OCI-LY7 (cell line): ENCODE measurements at regions not wholly inside any gene's neighbourhood (a gene's known extent, or its start where the extent isn't known, plus 50 kb on each side); places are given as distances from the start of the nearest gene placed in this dataset.

Source experiments
- BruUV-seq: library from RNA; stranded (reverse); fragments of 400-500 nt; replicated peaks from 2 replicates; lab custom pipeline; 2021; lab: Mats Ljungman, UMichigan
- CTCF ChIA-PET: fragments of 300-600 bp; sonication (Branson Sonifier 250); formaldehyde crosslinking; loops from one replicate; lab custom pipeline; 2022; ENCODE audit warnings: antibody characterized with exemption; ENCODE audit not compliant: unreplicated experiment; lab: Charles Lee
- POLR2A ChIA-PET: fragments of 300-600 bp; sonication (Branson Sonifier 250); formaldehyde crosslinking; loops from one replicate; lab custom pipeline; 2022; ENCODE audit warnings: antibody characterized with exemption; lab: Charles Lee
- DNase-seq: peaks from one replicate; pipeline ENCODE4 v3.0.0-alpha.2; 2015; ENCODE audit warnings: low spot score
- H2AFZ ChIP-seq: fragments of 200-600 bp; sonication (generic), shearing (Covaris generic); 2 replicates; pipeline ENCODE4 v1.6.1; 2014; ENCODE audit warnings: mild to moderate bottlenecking, antibody characterized with exemption, low read length, moderate library complexity
- H3K27ac ChIP-seq: fragments of 200-600 bp; sonication (generic); 2 replicates; pipeline ENCODE4 v1.5.1; 2014; ENCODE audit warnings: mixed run types, low read depth, mild to moderate bottlenecking, moderate library complexity, low read length, inconsistent platforms; ENCODE audit not compliant: poor library complexity, severe bottlenecking
- H3K36me3 ChIP-seq: fragments of 200-600 bp; sonication (generic); 2 replicates; pipeline ENCODE4 v1.6.1; 2014; ENCODE audit warnings: mild to moderate bottlenecking, antibody characterized with exemption, low read length, moderate library complexity, mixed read lengths; ENCODE audit not compliant: insufficient read depth
- H3K4me1 ChIP-seq: fragments of 200-600 bp; sonication (generic); 2 replicates; pipeline ENCODE4 v1.5.1; 2014; ENCODE audit warnings: mild to moderate bottlenecking, low read length; ENCODE audit not compliant: insufficient read depth, poor library complexity, severe bottlenecking
- H3K4me2 ChIP-seq: fragments of 200-600 bp; sonication (generic); 2 replicates; pipeline ENCODE4 v1.6.1; 2014; ENCODE audit warnings: mild to moderate bottlenecking, low read length
- H3K4me3 ChIP-seq: fragments of 200-600 bp; sonication (generic); 2 replicates; pipeline ENCODE4 v1.5.1; 2014; ENCODE audit warnings: mild to moderate bottlenecking, low read depth, low read length; ENCODE audit not compliant: poor library complexity, severe bottlenecking
- H3K79me2 ChIP-seq: fragments of 200-600 bp; sonication (generic); 2 replicates; pipeline ENCODE4 v1.6.1; 2016; ENCODE audit warnings: low read depth, mild to moderate bottlenecking, low read length, moderate library complexity, mixed read lengths; ENCODE audit not compliant: insufficient read depth
- H3K9me2 ChIP-seq: fragments of 200-600 bp; sonication (generic); 2 replicates; pipeline ENCODE4 v1.6.1; 2016; ENCODE audit warnings: mild to moderate bottlenecking, low read length, mixed read lengths; ENCODE audit not compliant: insufficient read depth
- H3K9me3 ChIP-seq: fragments of 200-600 bp; sonication (generic); 2 replicates; pipeline ENCODE4 v1.6.1; 2014; ENCODE audit warnings: mild to moderate bottlenecking, mixed run types, low read length, mixed read lengths
- H4K20me1 ChIP-seq: fragments of 200-600 bp; sonication (generic); 2 replicates; pipeline ENCODE4 v1.6.1; 2014; ENCODE audit warnings: mild to moderate bottlenecking, antibody characterized with exemption, low read length, moderate library complexity, mixed read lengths; ENCODE audit not compliant: insufficient read depth
- CTCF ChIP-seq: fragments of 200-600 bp; sonication (generic); conservative IDR thresholded peaks from 2 replicates; pipeline ENCODE4 v1.5.1; 2014; ENCODE audit warnings: mild to moderate bottlenecking, antibody characterized with exemption, low read length, moderate library complexity, mixed read lengths
- EZH2phosphoT487 ChIP-seq: fragments of 200-600 bp; sonication (generic); IDR thresholded peaks from 2 replicates; pipeline ENCODE4 v1.6.1; 2018; ENCODE audit warnings: low read depth, borderline replicate concordance, mild to moderate bottlenecking, mixed run types, antibody characterized with exemption, low read length, moderate library complexity, mixed read lengths
- intact Hi-C: fragments of 100-400 bp; cut with micrococcal nuclease; formaldehyde crosslinking; loops from one replicate; pipeline ENCODE4 v1.10.0; 2022; ENCODE audit not compliant: unreplicated experiment

DNA sequence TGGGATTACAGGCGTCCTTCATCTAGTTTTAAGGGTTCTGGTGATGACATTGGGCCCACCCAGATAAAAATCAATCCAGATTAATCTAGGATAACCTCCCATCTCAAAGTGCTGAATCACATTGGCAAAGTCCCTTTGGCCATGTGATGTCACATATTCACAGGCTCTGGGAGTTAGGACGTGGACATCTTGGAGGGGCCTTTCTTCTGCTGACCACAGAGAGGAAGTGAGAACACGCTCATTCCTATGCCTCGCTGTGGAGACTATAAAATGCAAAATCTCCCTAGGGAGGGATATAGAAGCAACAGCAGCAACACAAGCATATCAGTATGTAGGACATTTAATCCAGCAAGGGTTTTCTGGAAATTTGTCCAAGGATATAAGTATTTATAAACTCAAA lies 266.0 kb upstream of the PITRM1 start:
- Histone ChIP-seq H3K36me3 (no peaks in the 10 kb centered on the region), H3K4me3 (no peak overlapping the region), H3K4me1 (no peaks in the 10 kb centered on the region), H2AFZ (no peak overlapping the region), H3K79me2 (no peaks in the 10 kb centered on the region), H3K9me3 (no peaks in the 10 kb centered on the region), H3K9me2 (no peaks in the 10 kb centered on the region), H4K20me1 (no peaks in the 10 kb centered on the region), H3K27ac (no peak overlapping the region), H3K4me2 (no peak overlapping the region)
- CTCF ChIA-PET = no interaction called here
- DNase-seq = no peak
- TF ChIP-seq EZH2phosphoT487 (no peak), CTCF (no peak)
- no TSS peak for BruUV-seq
- POLR2A ChIA-PET = no interaction called here
- intact Hi-C loops = no loop called here

DNA sequence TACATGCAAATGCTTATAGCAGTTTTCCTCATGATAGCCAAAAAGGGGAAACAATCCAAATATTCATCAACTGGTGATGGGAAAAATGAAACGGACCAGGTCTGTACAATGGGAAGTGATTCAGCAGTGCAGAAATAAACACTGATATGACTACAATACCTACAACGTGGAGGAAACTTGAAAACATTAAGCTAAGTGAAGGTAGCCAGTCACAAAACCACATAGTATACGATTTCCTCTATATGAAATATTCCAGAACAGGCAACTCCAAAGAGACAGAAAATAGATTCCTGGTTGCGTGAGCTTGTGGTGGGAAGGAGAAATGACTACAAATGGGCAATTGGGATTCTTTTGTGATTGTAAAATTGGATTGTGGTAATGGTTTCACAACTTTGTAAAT lies 263.1 kb upstream of the PITRM1 start:
- no peak overlapping the region for H3K27ac ChIP-seq
- H2AFZ ChIP-seq = no peak overlapping the region
- intact Hi-C loops = no loop called here
- no peaks in the 10 kb centered on the region for H3K4me1 ChIP-seq
- H3K79me2 ChIP-seq = no peaks in the 10 kb centered on the region
- H3K4me3 ChIP-seq = no peak overlapping the region
- no peaks in the 10 kb centered on the region for H3K9me3 ChIP-seq
- H3K36me3 ChIP-seq = no peaks in the 10 kb centered on the region
- H3K9me2 ChIP-seq = no peaks in the 10 kb centered on the region
- DNase-seq = no peak
- TF ChIP-seq EZH2phosphoT487 = no peak
- no peak for TF ChIP-seq CTCF
- no peak overlapping the region for H3K4me2 ChIP-seq
- CTCF ChIA-PET = no interaction called here
- no peaks in the 10 kb centered on the region for H4K20me1 ChIP-seq
- no TSS peak for BruUV-seq
- POLR2A ChIA-PET = interaction anchor here (0.5 kb wide), 1 partner anchor 100 kb away, joined by 3 read pairs; no protein-coding TSS in a partner anchor

DNA sequence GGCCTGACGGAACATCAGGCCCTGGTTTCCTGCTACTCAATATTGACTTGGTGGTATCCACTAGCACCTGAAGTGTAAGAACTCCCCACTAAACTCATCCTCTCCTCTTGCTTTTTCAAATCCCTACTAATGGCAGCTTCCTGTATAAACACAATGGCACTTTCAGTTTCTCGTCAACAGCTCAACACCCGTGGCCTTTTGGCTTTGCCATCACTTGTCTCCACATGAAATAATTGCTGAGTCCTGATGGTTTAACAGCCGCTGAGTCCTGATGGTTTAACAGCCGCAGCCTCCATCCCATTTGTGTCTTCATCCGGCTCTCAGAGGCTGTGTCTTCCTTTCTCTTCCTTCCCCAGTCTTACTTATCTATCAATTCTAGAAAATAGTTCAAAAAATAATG lies 261.4 kb upstream of the PITRM1 start:
- Histone ChIP-seq H2AFZ (no peak overlapping the region), H3K36me3 (no peaks in the 10 kb centered on the region), H3K79me2 (no peaks in the 10 kb centered on the region), H3K4me3 (no peak overlapping the region), H3K4me1 (no peaks in the 10 kb centered on the region), H3K27ac (no peak overlapping the region), H4K20me1 (no peaks in the 10 kb centered on the region), H3K4me2 (no peak overlapping the region), H3K9me3 (no peaks in the 10 kb centered on the region), H3K9me2 (no peaks in the 10 kb centered on the region)
- POLR2A ChIA-PET = no interaction called here
- CTCF ChIA-PET = no interaction called here
- intact Hi-C loops = no loop called here
- TF ChIP-seq CTCF (no peak), EZH2phosphoT487 (no peak)
- no peak for DNase-seq
- BruUV-seq = no TSS peak
